Activated CD4-positive, alpha-beta memory T cell treated with anti-CD3 and anti-CD28 coated beads for 36 hours (primary cell): ENCODE measurements at regions not wholly inside any gene's neighbourhood (a gene's known extent, or its start where the extent isn't known, plus 50 kb on each side); places are given as distances from the start of the nearest gene placed in this dataset.

Experiments used
- CTCF ChIA-PET: fragments of 350-600 bp; sonication (Branson Sonifier 250); formaldehyde crosslinking; loops from one replicate; lab custom pipeline; 2021; ENCODE audit warnings: antibody characterized with exemption, inconsistent platforms; lab: Charles Lee
- POLR2A ChIA-PET: fragments of 350-600 bp; sonication (Branson Sonifier 250); formaldehyde crosslinking; loops from one replicate; lab custom pipeline; 2021; ENCODE audit warnings: antibody characterized with exemption; lab: Charles Lee
- DNase-seq: peaks from one replicate; pipeline ENCODE4 v3.0.0-alpha.2; 2020
- H3K27ac Mint-ChIP-seq: one replicate; pipeline ENCODE4 v1.8.0; 2021; ENCODE audit warnings: mixed read lengths
- H3K27me3 Mint-ChIP-seq: one replicate; pipeline ENCODE4 v1.8.0; 2021; ENCODE audit warnings: mixed read lengths
- H3K36me3 Mint-ChIP-seq: one replicate; pipeline ENCODE4 v1.8.0; 2021; ENCODE audit warnings: mixed read lengths
- H3K4me1 Mint-ChIP-seq: one replicate; pipeline ENCODE4 v1.8.0; 2021; ENCODE audit warnings: low read depth, mixed read lengths
- H3K4me3 Mint-ChIP-seq: one replicate; pipeline ENCODE4 v1.8.0; 2021; ENCODE audit warnings: mild to moderate bottlenecking, mixed read lengths
- H3K9me3 Mint-ChIP-seq: one replicate; pipeline ENCODE4 v1.8.0; 2021; ENCODE audit warnings: mixed read lengths
- intact Hi-C: fragments of 100-400 bp; cut with micrococcal nuclease; formaldehyde crosslinking; loops from one replicate; pipeline ENCODE4 v1.15.1; 2023

DNA sequence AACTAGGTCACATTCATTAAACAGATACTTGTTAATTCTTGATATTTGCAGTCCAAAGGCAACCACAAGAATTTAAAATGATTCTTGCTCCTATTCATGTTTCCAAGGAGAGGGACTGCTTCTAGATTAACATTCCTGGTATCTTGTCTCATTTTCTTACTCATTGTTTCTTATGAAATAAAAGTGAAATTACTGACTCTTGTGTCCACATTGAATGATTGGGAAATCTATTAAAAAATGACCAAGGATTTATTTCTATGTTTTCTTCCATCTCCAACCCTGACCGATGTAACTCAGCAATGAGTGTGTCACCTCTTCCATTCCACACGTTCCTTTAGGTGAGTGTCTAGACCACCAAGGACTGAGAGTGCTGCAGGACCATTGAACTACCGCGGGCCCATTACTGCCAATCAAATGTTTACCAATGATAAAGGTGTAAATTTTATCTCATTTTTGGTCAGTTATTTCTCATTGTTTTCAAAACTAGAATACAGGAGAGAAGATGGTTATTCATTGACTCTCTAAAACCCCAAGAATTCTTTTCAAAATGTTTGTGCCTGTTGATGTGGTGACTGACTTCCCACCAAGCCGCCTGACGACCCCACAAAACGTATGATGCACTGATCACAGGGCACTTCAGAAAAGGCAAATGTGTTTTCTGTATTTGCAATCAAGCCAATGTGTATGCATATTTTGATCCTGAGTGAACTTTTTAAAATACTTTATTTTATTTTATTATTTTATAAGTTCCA is 414.6 kb upstream of the PTBP2 start:
- Mint-ChIP-seq H3K9me3 (no peaks in the 10 kb centered on the region), H3K36me3 (no peaks in the 10 kb centered on the region), H3K4me3 (no peak overlapping the region), H3K27me3 (no peaks in the 10 kb centered on the region), H3K4me1 (no peaks in the 10 kb centered on the region), H3K27ac (no peak overlapping the region)
- ChIA-PET CTCF (no interaction called here), POLR2A (no interaction called here)
- DNase-seq, result no peak
- intact Hi-C loops, result no loop called here

DNA sequence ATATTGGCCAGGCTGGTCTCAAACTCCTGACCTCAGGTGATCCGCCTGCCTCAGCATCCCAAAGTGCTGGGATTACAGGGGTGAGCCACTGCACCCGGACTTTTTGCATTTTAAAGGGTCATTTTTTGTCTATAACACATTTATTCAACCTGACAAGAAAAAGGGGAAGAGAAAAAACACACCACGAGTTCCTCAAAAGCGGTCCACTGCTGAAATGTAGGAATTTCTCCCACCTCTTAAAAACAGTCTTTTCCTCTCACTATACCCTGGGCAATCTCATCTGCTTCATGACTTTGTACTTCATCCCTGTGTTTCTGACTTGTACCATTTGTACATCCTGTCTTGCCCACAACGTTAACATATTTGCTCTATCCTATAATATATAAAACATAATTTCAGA is 413.3 kb upstream of the PTBP2 start:
- CTCF ChIA-PET, result no interaction called here
- H3K27me3 Mint-ChIP-seq, result no peaks in the 10 kb centered on the region
- no peak overlapping the region for H3K4me3 Mint-ChIP-seq
- intact Hi-C loops, result no loop called here
- H3K27ac Mint-ChIP-seq, result no peak overlapping the region
- no peaks in the 10 kb centered on the region for H3K36me3 Mint-ChIP-seq
- POLR2A ChIA-PET, result no interaction called here
- DNase-seq, result no peak
- no peaks in the 10 kb centered on the region for H3K9me3 Mint-ChIP-seq
- H3K4me1 Mint-ChIP-seq, result no peaks in the 10 kb centered on the region

DNA sequence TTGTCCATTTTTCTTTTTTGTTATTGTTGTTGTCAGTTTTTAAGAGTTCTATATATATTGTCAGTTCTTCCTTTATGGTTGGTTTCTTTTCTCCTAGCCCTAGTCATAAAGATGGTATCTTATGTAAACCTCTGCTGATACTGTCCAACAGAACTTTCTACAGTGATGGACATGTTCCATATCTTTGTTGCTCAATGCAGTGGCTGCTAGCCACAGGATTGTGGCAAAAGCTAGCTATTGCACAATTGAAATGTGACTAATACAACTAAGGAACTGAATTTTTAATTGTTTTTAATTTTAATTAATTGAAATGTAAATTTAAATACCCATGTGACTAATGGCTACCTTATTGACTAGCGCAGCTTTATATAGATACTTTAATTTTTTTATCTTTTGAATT is 411.8 kb upstream of the PTBP2 start:
- Mint-ChIP-seq H3K27me3 (no peaks in the 10 kb centered on the region), H3K4me3 (no peak overlapping the region), H3K4me1 (no peaks in the 10 kb centered on the region), H3K27ac (no peak overlapping the region), H3K36me3 (no peaks in the 10 kb centered on the region), H3K9me3 (peaks cover 2% of the 10 kb centered on the region)
- ChIA-PET POLR2A (no interaction called here), CTCF (no interaction called here)
- no peak for DNase-seq
- intact Hi-C loops, result no loop called here

DNA sequence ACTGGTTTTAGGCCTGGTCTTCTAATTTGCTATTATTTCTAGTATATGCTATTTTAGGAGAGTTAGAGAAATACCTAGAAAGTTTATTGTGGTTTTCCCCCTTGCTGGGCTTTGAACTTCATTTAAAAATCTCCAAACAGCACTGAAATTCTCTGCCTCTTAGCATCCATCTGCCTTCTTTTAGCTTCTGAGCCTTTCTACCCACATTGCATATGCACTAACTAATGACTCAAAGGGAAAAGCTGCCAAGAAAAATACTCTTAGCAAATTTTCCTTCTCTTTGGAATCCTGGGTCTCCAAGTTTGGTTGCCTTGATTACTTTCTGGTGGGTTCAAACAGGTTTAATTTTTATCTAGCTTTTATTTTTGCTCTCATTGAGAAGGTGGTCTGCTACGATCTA is 408.4 kb upstream of the PTBP2 start:
- POLR2A ChIA-PET, result no interaction called here
- no peak for DNase-seq
- H3K9me3 Mint-ChIP-seq, result peaks cover 2% of the 10 kb centered on the region
- no peak overlapping the region for H3K4me3 Mint-ChIP-seq
- H3K36me3 Mint-ChIP-seq, result no peaks in the 10 kb centered on the region
- CTCF ChIA-PET, result no interaction called here
- H3K27me3 Mint-ChIP-seq, result no peaks in the 10 kb centered on the region
- no peaks in the 10 kb centered on the region for H3K4me1 Mint-ChIP-seq
- intact Hi-C loops, result no loop called here
- no peak overlapping the region for H3K27ac Mint-ChIP-seq

DNA sequence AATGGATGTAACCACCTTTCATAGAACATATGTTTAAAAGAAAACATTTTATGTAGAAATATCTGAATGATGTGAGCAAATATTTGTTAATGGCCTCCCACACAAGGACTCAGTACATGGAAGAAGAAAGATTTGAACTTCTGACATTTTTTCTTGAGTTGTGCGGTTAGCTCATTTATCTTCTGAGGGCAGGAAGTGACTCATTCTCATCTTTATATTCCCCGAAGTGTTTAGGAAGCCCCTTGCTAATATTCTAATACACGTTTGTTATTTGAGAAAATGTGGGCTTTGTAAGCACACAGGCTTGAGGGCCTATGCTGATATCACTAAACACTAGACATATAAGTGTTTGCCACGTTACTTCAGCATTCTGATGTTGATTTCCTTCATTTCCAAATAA is 392.5 kb upstream of the PTBP2 start:
- Mint-ChIP-seq H3K27me3 (no peaks in the 10 kb centered on the region), H3K36me3 (no peaks in the 10 kb centered on the region), H3K9me3 (no peaks in the 10 kb centered on the region), H3K4me1 (no peaks in the 10 kb centered on the region), H3K4me3 (no peak overlapping the region), H3K27ac (no peak overlapping the region)
- CTCF ChIA-PET, result no interaction called here
- intact Hi-C loops, result no loop called here
- POLR2A ChIA-PET, result no interaction called here
- no peak for DNase-seq

DNA sequence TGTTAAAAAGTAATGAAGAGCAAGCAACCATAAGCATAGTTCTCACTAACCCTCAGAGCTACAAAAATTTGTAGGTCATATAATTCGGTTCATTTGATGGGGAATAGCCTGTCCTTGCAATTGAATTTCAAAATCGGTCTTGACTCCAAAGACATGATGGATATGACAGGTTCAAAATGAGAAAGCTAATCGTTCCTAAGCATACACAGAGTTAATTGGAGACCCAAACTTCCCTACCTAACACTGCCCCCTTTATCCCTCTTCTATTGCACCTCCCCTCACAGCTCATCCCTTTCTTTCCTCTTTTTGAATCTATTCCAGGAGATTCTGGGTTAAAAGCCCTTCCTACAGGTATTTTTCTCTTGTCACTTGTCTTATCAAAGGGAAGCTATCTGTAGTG is 390.0 kb upstream of the PTBP2 start:
- intact Hi-C loops, result no loop called here
- H3K9me3 Mint-ChIP-seq, result peaks cover 4% of the 10 kb centered on the region
- no peak overlapping the region for H3K27ac Mint-ChIP-seq
- ChIA-PET CTCF (no interaction called here), POLR2A (no interaction called here)
- H3K36me3 Mint-ChIP-seq, result no peaks in the 10 kb centered on the region
- H3K27me3 Mint-ChIP-seq, result no peaks in the 10 kb centered on the region
- H3K4me3 Mint-ChIP-seq, result no peak overlapping the region
- no peak for DNase-seq
- H3K4me1 Mint-ChIP-seq, result no peaks in the 10 kb centered on the region

DNA sequence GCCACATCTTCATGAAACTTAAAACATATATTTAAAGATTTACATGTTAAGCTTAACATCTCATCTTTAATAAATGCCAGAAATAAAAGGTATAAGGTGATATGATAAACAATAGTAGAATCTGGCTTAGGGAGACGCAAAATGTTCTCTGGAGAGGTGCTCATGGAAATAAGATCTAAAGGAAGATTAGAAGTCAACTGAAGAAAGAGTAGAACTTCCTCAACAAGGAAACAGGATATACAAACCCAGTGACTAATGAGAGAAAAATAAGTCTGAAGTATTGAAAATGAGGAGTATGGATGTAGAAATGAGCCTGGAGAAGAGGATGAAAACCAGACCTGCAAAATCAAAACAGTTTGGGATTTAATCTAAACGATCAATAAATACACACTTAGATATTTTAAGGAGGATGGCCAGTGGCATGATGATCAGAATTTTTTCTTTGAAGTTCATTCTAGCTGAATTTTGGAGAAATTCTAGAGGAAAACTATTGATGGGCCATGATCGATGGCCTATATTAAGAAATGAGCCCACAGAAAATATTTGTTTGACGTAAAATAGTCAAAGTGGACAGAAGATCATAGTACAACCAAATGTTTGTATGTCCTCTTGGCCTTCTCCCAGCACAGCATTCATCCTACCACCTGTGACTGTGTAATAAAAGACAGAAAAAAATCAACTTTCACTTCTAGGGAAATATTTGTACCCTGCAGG is 387.9 kb upstream of the PTBP2 start:
- peaks cover 10% of the 10 kb centered on the region for H3K9me3 Mint-ChIP-seq
- no peak overlapping the region for H3K4me3 Mint-ChIP-seq
- DNase-seq, result no peak
- no peaks in the 10 kb centered on the region for H3K4me1 Mint-ChIP-seq
- intact Hi-C loops, result no loop called here
- no peaks in the 10 kb centered on the region for H3K27me3 Mint-ChIP-seq
- no peak overlapping the region for H3K27ac Mint-ChIP-seq
- POLR2A ChIA-PET, result no interaction called here
- CTCF ChIA-PET, result no interaction called here
- H3K36me3 Mint-ChIP-seq, result no peaks in the 10 kb centered on the region

DNA sequence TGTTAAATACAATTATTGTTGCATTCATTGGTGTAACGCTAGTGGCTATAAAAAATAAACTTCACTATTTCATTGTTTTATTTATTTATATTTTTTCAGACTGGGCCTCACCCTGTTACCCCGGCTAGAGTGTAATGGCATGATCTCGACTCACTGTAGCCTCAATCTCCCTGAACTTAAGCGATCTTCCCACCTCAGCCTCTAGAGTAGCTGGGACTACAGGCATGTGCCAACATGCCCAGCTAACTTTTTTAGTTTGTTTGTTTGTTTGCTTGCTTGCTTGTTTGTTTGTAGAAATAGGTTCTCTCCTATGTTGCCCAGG is 387.4 kb upstream of the PTBP2 start:
- peaks cover 10% of the 10 kb centered on the region for H3K9me3 Mint-ChIP-seq
- intact Hi-C loops, result no loop called here
- H3K4me3 Mint-ChIP-seq, result no peak overlapping the region
- ChIA-PET POLR2A (no interaction called here), CTCF (no interaction called here)
- H3K27ac Mint-ChIP-seq, result no peak overlapping the region
- no peaks in the 10 kb centered on the region for H3K36me3 Mint-ChIP-seq
- H3K27me3 Mint-ChIP-seq, result no peaks in the 10 kb centered on the region
- DNase-seq, result no peak
- no peaks in the 10 kb centered on the region for H3K4me1 Mint-ChIP-seq

DNA sequence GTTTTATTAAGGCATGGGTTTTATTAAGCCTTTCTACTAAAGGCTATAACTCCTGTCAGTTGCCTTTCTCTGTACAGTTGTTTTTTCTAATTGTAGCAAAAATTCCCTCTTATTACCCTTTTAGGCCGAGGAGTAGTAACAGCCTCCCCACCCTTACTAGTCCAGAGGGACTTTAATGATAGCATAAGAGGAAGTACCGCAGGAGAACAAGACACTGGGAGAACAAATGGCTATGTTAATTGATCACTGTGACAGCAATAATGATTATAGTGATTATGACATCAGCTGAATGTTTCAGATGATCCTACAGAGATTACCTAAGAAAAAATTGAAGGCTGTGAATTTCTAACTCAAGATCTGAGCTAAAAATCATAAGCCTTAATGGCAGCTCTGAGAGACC is 383.0 kb upstream of the PTBP2 start:
- no peak for DNase-seq
- Mint-ChIP-seq H3K27me3 (no peaks in the 10 kb centered on the region), H3K4me3 (no peak overlapping the region), H3K4me1 (no peaks in the 10 kb centered on the region), H3K27ac (no peak overlapping the region), H3K36me3 (no peaks in the 10 kb centered on the region), H3K9me3 (peaks cover 10% of the 10 kb centered on the region)
- intact Hi-C loops, result no loop called here
- CTCF ChIA-PET, result no interaction called here
- POLR2A ChIA-PET, result interaction anchor here (0.6 kb wide), 1 partner anchor 169 kb away, joined by 3 read pairs; no protein-coding TSS in a partner anchor

DNA sequence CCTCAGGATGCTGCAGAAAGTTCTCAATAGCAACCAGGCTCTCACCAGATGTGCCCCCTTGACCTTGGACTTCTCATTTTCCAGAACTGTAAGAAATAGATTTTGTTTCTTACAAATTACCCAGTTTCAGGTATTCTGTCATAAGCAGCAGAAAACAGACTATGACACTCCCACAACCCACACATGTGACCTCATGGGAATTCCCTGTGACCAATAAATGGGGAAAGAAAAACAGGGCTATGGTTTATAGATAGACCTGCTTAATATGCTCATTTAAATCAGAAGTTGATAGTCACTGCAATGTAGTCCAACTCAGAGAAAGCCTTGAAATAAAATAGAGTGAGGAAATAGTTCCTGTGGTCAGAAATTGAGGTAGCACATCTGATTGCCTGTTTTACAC is 380.9 kb upstream of the PTBP2 start:
- H3K4me3 Mint-ChIP-seq, result no peak overlapping the region
- no peaks in the 10 kb centered on the region for H3K36me3 Mint-ChIP-seq
- no peaks in the 10 kb centered on the region for H3K27me3 Mint-ChIP-seq
- H3K4me1 Mint-ChIP-seq, result no peaks in the 10 kb centered on the region
- DNase-seq, result no peak
- H3K27ac Mint-ChIP-seq, result no peak overlapping the region
- ChIA-PET POLR2A (no interaction called here), CTCF (no interaction called here)
- intact Hi-C loops, result no loop called here
- peaks cover 12% of the 10 kb centered on the region for H3K9me3 Mint-ChIP-seq

DNA sequence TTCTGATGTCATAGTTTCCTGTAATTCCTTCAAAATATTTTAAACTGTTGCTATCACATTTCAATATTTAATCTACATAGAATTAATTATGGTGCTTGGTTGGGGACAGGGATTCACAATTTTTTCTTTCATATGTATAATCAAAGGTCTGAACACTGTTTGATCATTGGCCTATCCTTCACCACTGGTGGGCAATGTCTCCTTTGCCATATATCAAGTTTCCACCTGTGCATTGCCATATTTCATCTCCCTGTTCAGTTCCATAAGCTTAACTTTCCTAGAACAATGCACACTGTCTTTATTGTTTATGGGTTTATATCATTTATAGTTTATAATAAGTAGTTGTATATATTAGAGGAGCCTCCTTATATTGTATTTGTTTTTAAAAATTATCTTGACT is 374.9 kb upstream of the PTBP2 start:
- intact Hi-C loops, result no loop called here
- peaks cover 6% of the 10 kb centered on the region for H3K9me3 Mint-ChIP-seq
- no peaks in the 10 kb centered on the region for H3K4me1 Mint-ChIP-seq
- no peak for DNase-seq
- POLR2A ChIA-PET, result no interaction called here
- no peak overlapping the region for H3K27ac Mint-ChIP-seq
- H3K27me3 Mint-ChIP-seq, result no peaks in the 10 kb centered on the region
- no peak overlapping the region for H3K4me3 Mint-ChIP-seq
- CTCF ChIA-PET, result no interaction called here
- H3K36me3 Mint-ChIP-seq, result no peaks in the 10 kb centered on the region

DNA sequence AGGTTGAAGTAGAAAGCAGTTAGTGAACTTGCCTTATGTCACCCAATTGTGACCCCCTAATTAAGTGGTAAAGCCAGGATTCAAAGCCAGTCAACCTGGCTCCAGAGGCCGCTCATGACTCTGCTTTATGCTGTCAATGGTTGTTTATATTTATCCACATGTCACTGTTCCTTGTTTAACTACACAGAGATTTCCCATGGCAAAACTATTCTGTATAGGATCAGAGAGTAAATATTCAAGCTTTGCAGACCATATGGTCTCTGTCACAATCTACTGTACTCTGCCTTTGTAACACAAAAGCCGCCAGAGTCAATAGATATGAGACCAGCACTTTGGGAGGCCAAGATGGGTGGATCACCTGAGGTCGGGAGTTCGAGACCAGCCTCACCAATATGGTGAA is 371.7 kb upstream of the PTBP2 start:
- H3K36me3 Mint-ChIP-seq, result no peaks in the 10 kb centered on the region
- CTCF ChIA-PET, result interaction anchor here (0.6 kb wide), 1 partner anchor 29 kb away, joined by 4 read pairs; no protein-coding TSS in a partner anchor
- H3K27ac Mint-ChIP-seq, result no peak overlapping the region
- H3K4me1 Mint-ChIP-seq, result no peaks in the 10 kb centered on the region
- POLR2A ChIA-PET, result no interaction called here
- no peaks in the 10 kb centered on the region for H3K9me3 Mint-ChIP-seq
- H3K27me3 Mint-ChIP-seq, result no peaks in the 10 kb centered on the region
- DNase-seq, result no peak
- intact Hi-C loops, result no loop called here
- no peak overlapping the region for H3K4me3 Mint-ChIP-seq

DNA sequence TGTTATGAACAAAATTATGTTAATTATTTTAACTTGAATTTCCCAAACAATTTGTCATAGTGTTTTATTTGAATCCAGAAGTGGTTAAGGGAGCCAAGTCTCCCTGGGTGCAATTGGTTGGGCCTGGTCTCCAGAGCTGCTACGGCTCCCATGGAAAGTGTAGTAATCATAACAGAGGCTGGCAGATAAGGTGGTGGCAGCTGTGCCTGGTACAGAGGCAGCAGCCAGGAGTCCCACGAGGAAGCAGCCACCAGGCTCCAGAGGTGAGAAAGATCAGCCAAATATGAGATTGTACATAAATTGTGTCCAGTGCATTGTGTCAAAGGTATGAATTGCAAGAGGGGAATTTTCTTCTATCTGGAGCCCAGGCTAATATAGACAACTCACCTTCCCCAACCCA is 368.9 kb upstream of the PTBP2 start:
- Mint-ChIP-seq H3K4me1 (no peaks in the 10 kb centered on the region), H3K27ac (no peak overlapping the region)

More for the DNA sequence above, 368.9 kb upstream of the PTBP2 start:
- H3K4me3 Mint-ChIP-seq, result no peak overlapping the region
- ChIA-PET POLR2A (no interaction called here), CTCF (no interaction called here)
- no peaks in the 10 kb centered on the region for H3K36me3 Mint-ChIP-seq
- H3K9me3 Mint-ChIP-seq, result no peaks in the 10 kb centered on the region
- intact Hi-C loops, result no loop called here
- DNase-seq, result no peak
- peaks cover 2% of the 10 kb centered on the region for H3K27me3 Mint-ChIP-seq
